Dendritic cell treated with granulocyte-macrophage colony-stimulating factor and Interleukin-4, amounts not matched to agents 40 ng/mL and 50 ng/mL, for 4 days (primary cell): ENCODE measurements at regions not wholly inside any gene's neighbourhood (a gene's known extent, or its start where the extent isn't known, plus 50 kb on each side); places are given as distances from the start of the nearest gene placed in this dataset.

Experiments
- H3K27ac Mint-ChIP-seq: one replicate; pipeline ENCODE4 v1.8.0; 2022; ENCODE audit warnings: mild to moderate bottlenecking, mixed read lengths
- H3K27me3 Mint-ChIP-seq: one replicate; pipeline ENCODE4 v1.8.0; 2022; ENCODE audit warnings: mild to moderate bottlenecking, mixed read lengths
- H3K36me3 Mint-ChIP-seq: one replicate; pipeline ENCODE4 v1.8.0; 2022; ENCODE audit warnings: low read depth, mixed read lengths
- H3K4me1 Mint-ChIP-seq: one replicate; pipeline ENCODE4 v1.8.0; 2022; ENCODE audit warnings: low read depth, mixed read lengths
- H3K4me3 Mint-ChIP-seq: one replicate; pipeline ENCODE4 v1.8.0; 2022; ENCODE audit warnings: mild to moderate bottlenecking, moderate library complexity, mixed read lengths
- H3K9me3 Mint-ChIP-seq: one replicate; pipeline ENCODE4 v1.8.0; 2022; ENCODE audit warnings: mixed read lengths
- intact Hi-C: fragments of 100-400 bp; cut with micrococcal nuclease; formaldehyde crosslinking; loops from one replicate; pipeline ENCODE4 v1.15.0; 2022

- intact Hi-C loops: no loop called here
- H3K9me3 Mint-ChIP-seq: peaks cover 14% of the 10 kb centered on the region
- no peaks in the 10 kb centered on the region for H3K4me1 Mint-ChIP-seq
- H3K27me3 Mint-ChIP-seq: no peaks in the 10 kb centered on the region
- no peak overlapping the region for H3K4me3 Mint-ChIP-seq
- H3K36me3 Mint-ChIP-seq: no peaks in the 10 kb centered on the region
- H3K27ac Mint-ChIP-seq: no peak overlapping the region
Measured at GRCh38 chr5:9878206-9878605, 248.1 kb upstream of the TAS2R1 start.

- Mint-ChIP-seq H3K9me3 (peaks cover 14% of the 10 kb centered on the region), H3K36me3 (no peaks in the 10 kb centered on the region), H3K4me1 (no peaks in the 10 kb centered on the region), H3K27me3 (no peaks in the 10 kb centered on the region), H3K4me3 (no peak overlapping the region), H3K27ac (no peak overlapping the region)
- intact Hi-C loops: no loop called here
Measured at GRCh38 chr5:9877488-9877887, 247.3 kb upstream of the TAS2R1 start.

- intact Hi-C loops: no loop called here
- peaks cover 13% of the 10 kb centered on the region for H3K9me3 Mint-ChIP-seq
Measured at GRCh38 chr5:9876451-9876850, 246.3 kb upstream of the TAS2R1 start.

GRCh38 chr5:9869616-9870288 is 239.6 kb upstream of the TAS2R1 start:
- Mint-ChIP-seq H3K4me3 (no peak overlapping the region), H3K9me3 (peaks cover 59% of the 10 kb centered on the region), H3K27me3 (no peaks in the 10 kb centered on the region), H3K4me1 (no peaks in the 10 kb centered on the region), H3K27ac (no peak overlapping the region), H3K36me3 (no peaks in the 10 kb centered on the region)
- intact Hi-C loops: no loop called here

More at GRCh38 chr5:9876451-9876850, 246.3 kb upstream of the TAS2R1 start:
- H3K4me3 Mint-ChIP-seq: no peak overlapping the region
- H3K27ac Mint-ChIP-seq: no peak overlapping the region
- H3K27me3 Mint-ChIP-seq: no peaks in the 10 kb centered on the region
- no peaks in the 10 kb centered on the region for H3K4me1 Mint-ChIP-seq
- no peaks in the 10 kb centered on the region for H3K36me3 Mint-ChIP-seq

GRCh38 chr5:9865574-9865973 is 235.4 kb upstream of the TAS2R1 start:
- intact Hi-C loops: no loop called here
- peaks cover 61% of the 10 kb centered on the region for H3K9me3 Mint-ChIP-seq
- H3K4me3 Mint-ChIP-seq: no peak overlapping the region
- H3K27ac Mint-ChIP-seq: no peak overlapping the region
- H3K27me3 Mint-ChIP-seq: no peaks in the 10 kb centered on the region
- H3K4me1 Mint-ChIP-seq: no peaks in the 10 kb centered on the region
- no peaks in the 10 kb centered on the region for H3K36me3 Mint-ChIP-seq

- H3K9me3 Mint-ChIP-seq: peaks cover 53% of the 10 kb centered on the region
- H3K36me3 Mint-ChIP-seq: no peaks in the 10 kb centered on the region
- H3K27me3 Mint-ChIP-seq: no peaks in the 10 kb centered on the region
- no peak overlapping the region for H3K27ac Mint-ChIP-seq
- no peak overlapping the region for H3K4me3 Mint-ChIP-seq
- no peaks in the 10 kb centered on the region for H3K4me1 Mint-ChIP-seq
- intact Hi-C loops: no loop called here
Measured at GRCh38 chr5:9864791-9865190, 234.6 kb upstream of the TAS2R1 start.

GRCh38 chr5:9863486-9863885 is 233.3 kb upstream of the TAS2R1 start:
- Mint-ChIP-seq H3K36me3 (no peaks in the 10 kb centered on the region), H3K4me3 (no peak overlapping the region), H3K4me1 (no peaks in the 10 kb centered on the region), H3K9me3 (peaks cover 41% of the 10 kb centered on the region), H3K27me3 (no peaks in the 10 kb centered on the region), H3K27ac (no peak overlapping the region)
- intact Hi-C loops: no loop called here

- Mint-ChIP-seq H3K27ac (no peak overlapping the region), H3K36me3 (no peaks in the 10 kb centered on the region), H3K4me3 (no peak overlapping the region), H3K9me3 (peaks cover 27% of the 10 kb centered on the region), H3K4me1 (no peaks in the 10 kb centered on the region), H3K27me3 (no peaks in the 10 kb centered on the region)
- intact Hi-C loops: no loop called here
Measured at GRCh38 chr5:9861666-9862256, 231.6 kb upstream of the TAS2R1 start.

- Mint-ChIP-seq H3K36me3 (no peaks in the 10 kb centered on the region), H3K4me1 (no peaks in the 10 kb centered on the region), H3K4me3 (no peak overlapping the region), H3K9me3 (peaks cover 13% of the 10 kb centered on the region), H3K27ac (no peak overlapping the region), H3K27me3 (no peaks in the 10 kb centered on the region)
- intact Hi-C loops: no loop called here
Measured at GRCh38 chr5:9859808-9860207, 229.7 kb upstream of the TAS2R1 start.

GRCh38 chr5:9858043-9858442 is 227.9 kb upstream of the TAS2R1 start:
- intact Hi-C loops: no loop called here
- Mint-ChIP-seq H3K4me1 (no peaks in the 10 kb centered on the region), H3K27ac (no peak overlapping the region)

GRCh38 chr5:9853309-9853708 is 223.2 kb upstream of the TAS2R1 start:
- Mint-ChIP-seq H3K27me3 (no peaks in the 10 kb centered on the region), H3K27ac (no peak overlapping the region), H3K9me3 (peaks cover 9% of the 10 kb centered on the region), H3K4me1 (no peaks in the 10 kb centered on the region), H3K4me3 (no peak overlapping the region), H3K36me3 (no peaks in the 10 kb centered on the region)
- intact Hi-C loops: no loop called here

More at GRCh38 chr5:9858043-9858442, 227.9 kb upstream of the TAS2R1 start:
- Mint-ChIP-seq H3K36me3 (no peaks in the 10 kb centered on the region), H3K9me3 (peaks cover 9% of the 10 kb centered on the region), H3K27me3 (no peaks in the 10 kb centered on the region), H3K4me3 (no peak overlapping the region)

GRCh38 chr5:9852671-9853070 is 222.5 kb upstream of the TAS2R1 start:
- Mint-ChIP-seq H3K4me1 (no peaks in the 10 kb centered on the region), H3K4me3 (no peak overlapping the region), H3K9me3 (peaks cover 9% of the 10 kb centered on the region), H3K36me3 (no peaks in the 10 kb centered on the region), H3K27ac (no peak overlapping the region), H3K27me3 (no peaks in the 10 kb centered on the region)
- intact Hi-C loops: no loop called here

GRCh38 chr5:9851458-9851857 is 221.3 kb upstream of the TAS2R1 start:
- Mint-ChIP-seq H3K4me3 (no peak overlapping the region), H3K4me1 (no peaks in the 10 kb centered on the region), H3K9me3 (peaks cover 8% of the 10 kb centered on the region), H3K36me3 (no peaks in the 10 kb centered on the region), H3K27me3 (no peaks in the 10 kb centered on the region), H3K27ac (no peak overlapping the region)
- intact Hi-C loops: no loop called here

GRCh38 chr5:9850456-9850855 is 220.3 kb upstream of the TAS2R1 start:
- no peaks in the 10 kb centered on the region for H3K4me1 Mint-ChIP-seq
- no peaks in the 10 kb centered on the region for H3K27me3 Mint-ChIP-seq
- no peak overlapping the region for H3K4me3 Mint-ChIP-seq
- intact Hi-C loops: no loop called here
- H3K9me3 Mint-ChIP-seq: peaks cover 6% of the 10 kb centered on the region
- H3K36me3 Mint-ChIP-seq: no peaks in the 10 kb centered on the region
- H3K27ac Mint-ChIP-seq: no peak overlapping the region

- H3K9me3 Mint-ChIP-seq: peaks cover 11% of the 10 kb centered on the region
- H3K36me3 Mint-ChIP-seq: no peaks in the 10 kb centered on the region
- H3K4me1 Mint-ChIP-seq: no peaks in the 10 kb centered on the region
- no peak overlapping the region for H3K27ac Mint-ChIP-seq
- intact Hi-C loops: no loop called here
- H3K27me3 Mint-ChIP-seq: no peaks in the 10 kb centered on the region
- H3K4me3 Mint-ChIP-seq: no peak overlapping the region
Measured at GRCh38 chr5:9847631-9848030, 217.5 kb upstream of the TAS2R1 start.
